MG63 (cell line): ENCODE measurements at regions not wholly inside any gene's neighbourhood (a gene's known extent, or its start where the extent isn't known, plus 50 kb on each side); places are given as distances from the start of the nearest gene placed in this dataset.
A peak's percentile ranks its signal among the peaks of the same experiment; 100 is the strongest.
"Not testable (repeated sequence)": the region's sequence is repeated elsewhere in the genome, so short reads cannot be mapped to it uniquely, and the experiment has no call there.

Experiments
- DNase-seq: peaks from one replicate; pipeline ENCODE4 v3.0.0-alpha.2; 2020
- H3K27me3 ChIP-seq: fragments of 250-450 bp; sonication (Bioruptor Pico); 2 replicates; pipeline ENCODE4 v1.5.1; 2020; ENCODE audit warnings: mild to moderate bottlenecking, moderate library complexity
- H3K36me3 ChIP-seq: fragments of 250-450 bp; sonication (Bioruptor Pico); 2 replicates; pipeline ENCODE4 v1.5.1; 2020; ENCODE audit warnings: mild to moderate bottlenecking, moderate library complexity
- H3K4me3 ChIP-seq: fragments of 250-450 bp; sonication (Bioruptor Pico); 2 replicates; pipeline ENCODE4 v1.5.1; 2020; ENCODE audit warnings: mild to moderate bottlenecking, moderate library complexity
- H3K9me3 ChIP-seq: fragments of 250-450 bp; sonication (Bioruptor Pico); 2 replicates; pipeline ENCODE4 v1.5.1; 2020; ENCODE audit warnings: mild to moderate bottlenecking, moderate library complexity

DNA sequence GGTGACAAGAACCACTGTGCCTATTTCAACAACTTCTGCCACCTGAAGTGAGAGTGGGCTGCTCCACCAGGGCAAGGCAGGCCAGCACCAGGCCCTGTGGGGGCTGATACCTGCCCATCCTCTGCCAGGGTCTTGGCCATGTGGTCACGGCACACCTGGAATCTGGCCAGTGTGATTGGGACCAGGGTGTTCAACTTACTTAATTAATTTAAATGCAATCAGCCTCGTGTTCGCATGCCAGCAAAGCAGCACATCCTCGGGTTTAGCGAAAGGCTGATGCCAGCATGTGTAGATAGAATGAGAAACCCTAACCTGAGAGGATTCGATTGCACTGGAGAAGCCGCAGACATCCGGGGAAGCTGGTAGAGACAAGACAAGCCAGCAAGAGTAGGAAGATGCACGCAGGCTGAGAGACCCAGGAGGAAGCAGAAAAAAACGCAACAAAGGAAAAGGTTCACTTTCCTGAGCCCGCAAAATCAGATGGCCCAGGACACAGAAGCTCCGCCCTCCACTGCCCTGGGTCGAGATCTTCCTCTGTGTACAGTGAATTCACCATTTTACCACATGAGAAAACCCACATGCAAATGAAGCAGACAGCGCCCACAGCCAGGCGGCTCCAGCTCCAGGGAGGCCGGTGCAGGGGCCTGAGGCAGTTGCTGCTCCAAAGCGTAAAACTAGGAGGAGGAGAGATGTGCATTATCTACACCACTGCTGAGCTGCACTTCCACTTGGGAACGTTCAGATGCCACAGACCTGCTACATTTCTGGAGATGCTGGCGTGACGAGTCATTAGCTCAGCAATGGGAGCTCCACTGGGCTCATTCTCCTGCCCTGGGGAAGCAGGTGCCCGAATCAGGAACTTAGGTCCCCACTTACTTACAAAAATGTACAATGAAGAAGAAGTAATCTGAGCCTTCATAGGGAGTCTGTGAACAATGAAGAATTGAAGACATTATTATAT, 92.1 kb downstream of the TMEM18 start:
- Histone ChIP-seq H3K4me3 (no peak overlapping the region), H3K27me3 (no peaks in the 10 kb centered on the region), H3K9me3 (no peaks in the 10 kb centered on the region), H3K36me3 (no peaks in the 10 kb centered on the region)
- DNase-seq: no peak

DNA sequence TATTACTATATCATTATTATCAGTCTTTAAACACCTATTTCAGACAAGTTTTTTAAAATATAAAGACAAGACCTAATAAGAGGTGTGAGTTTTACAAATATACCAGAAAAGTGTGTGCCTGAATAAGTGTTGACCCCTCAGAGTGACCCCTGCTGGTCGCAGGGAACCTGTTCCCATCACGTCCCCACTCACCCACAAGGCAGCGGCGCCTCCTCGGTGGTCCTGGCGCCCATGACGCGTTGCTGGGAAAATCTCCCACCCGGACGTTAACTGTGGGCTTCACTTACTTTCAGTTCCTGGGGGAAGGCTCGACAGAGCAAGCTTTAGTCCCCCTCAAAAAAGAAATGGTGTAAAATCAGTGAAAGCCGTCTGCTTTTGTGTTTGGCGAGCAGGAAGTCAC, 93.5 kb downstream of the TMEM18 start:
- Histone ChIP-seq H3K9me3 (no peaks in the 10 kb centered on the region), H3K36me3 (no peaks in the 10 kb centered on the region), H3K4me3 (no peak overlapping the region), H3K27me3 (no peaks in the 10 kb centered on the region)
- DNase-seq: no peak

DNA sequence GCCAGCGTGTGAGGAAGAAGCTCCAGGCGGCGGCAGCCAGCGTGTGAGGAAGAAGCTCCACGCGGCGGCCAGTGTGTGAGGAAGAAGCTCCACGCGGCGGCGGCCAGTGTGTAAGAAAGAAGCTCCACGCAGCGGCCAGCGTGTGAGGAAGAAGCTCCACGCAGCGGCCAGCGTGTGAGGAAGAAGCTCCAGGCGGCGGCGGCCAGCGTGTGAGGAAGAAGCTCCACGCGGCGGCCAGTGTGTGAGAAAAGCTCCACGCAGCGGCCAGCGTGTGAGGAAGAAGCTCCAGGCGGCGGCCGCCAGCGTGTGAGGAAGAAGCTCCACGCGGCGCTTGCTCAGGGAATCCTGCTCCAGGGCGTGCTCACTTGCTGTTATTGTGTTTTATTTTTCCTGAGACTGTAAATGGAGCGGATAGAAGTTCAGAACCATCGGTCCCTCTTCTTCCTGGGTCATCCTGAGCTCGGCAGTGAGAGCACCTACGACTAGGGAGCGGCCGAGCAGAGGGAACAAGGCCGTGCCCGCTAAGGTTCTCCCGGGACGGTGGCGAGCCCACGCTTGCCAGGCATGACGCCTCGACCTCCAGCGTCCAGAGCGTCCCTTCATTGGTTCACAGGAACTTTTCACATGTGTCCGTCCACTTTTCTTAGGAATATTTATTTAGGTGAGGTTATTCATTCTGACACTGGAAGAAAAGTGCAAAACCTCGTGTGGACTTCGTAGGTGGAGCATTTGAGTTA, 94.2 kb downstream of the TMEM18 start:
- Histone ChIP-seq H3K27me3 (no peaks in the 10 kb centered on the region), H3K36me3 (no peaks in the 10 kb centered on the region), H3K4me3 (no peak overlapping the region), H3K9me3 (no peaks in the 10 kb centered on the region)
- DNase-seq: no peak

DNA sequence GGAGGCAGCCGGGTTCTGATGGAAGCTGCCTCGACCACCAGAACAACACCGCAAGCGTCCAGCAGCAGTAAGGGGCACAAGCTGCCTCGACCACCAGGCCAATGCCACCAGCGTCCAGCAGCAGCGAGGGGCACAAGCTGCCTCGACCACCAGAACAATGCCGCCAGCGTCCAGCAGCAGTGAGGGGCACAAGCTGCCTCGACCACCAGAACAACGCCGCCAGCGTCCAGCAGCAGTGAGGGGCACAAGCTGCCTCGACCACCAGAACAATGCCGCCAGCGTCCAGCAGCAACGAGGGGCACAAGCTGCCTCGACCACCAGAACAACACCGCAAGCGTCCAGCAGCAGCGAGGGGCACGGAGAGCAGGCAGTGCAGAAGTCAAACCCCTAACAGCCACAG, 94.9 kb downstream of the TMEM18 start:
- not testable (repeated sequence) for H3K4me3 ChIP-seq, DNase-seq, H3K9me3 ChIP-seq, H3K36me3 ChIP-seq, H3K27me3 ChIP-seq

DNA sequence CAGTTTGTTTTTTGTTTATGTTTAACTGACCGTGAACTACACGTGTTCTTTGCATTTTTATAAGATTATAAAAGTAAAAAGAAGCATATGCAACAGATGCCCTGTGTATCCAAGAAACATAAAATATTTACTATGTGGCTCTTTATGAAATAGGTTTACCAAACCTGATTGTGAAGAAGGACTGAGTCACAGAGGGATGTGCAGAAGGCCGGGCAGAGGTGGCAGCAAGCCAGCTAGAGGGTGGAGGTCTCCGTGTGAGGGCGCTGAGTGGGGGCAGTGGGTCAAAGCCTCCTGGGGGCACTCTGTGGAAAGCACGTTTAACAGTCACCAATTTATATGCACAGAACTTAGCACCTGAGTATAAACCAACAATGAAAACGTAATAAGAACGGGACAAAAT, 97.2 kb downstream of the TMEM18 start:
- no peaks in the 10 kb centered on the region for H3K27me3 ChIP-seq
- H3K4me3 ChIP-seq: no peak overlapping the region
- H3K36me3 ChIP-seq: no peaks in the 10 kb centered on the region
- DNase-seq: no peak
- H3K9me3 ChIP-seq: peaks cover 4% of the 10 kb centered on the region; the same call in 1 of the 2 replicates

DNA sequence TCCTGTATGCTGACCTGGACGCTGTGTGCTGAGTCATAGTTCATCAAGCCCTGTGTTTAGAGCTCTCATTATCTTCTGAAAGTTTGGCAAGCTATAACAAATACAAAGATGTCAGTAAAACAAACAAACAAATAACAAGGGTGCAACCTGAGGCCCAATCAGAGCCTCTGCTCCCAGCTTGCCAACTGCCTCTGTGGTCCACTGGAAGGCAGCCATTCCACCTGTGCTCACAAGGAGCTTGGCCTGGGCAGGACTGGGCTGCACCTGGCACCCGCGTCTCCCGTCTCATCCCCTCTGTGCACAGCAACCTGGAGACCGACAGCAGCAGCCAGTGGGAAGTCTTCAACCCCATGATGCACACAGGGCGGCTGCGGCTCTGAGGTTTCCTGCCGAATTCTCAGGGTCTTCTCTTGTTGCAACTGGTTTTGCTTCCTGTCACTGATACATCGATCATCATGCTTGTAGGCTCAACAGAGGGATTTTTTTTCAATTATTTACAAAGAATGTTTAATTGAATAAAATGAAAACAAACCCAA, 97.8 kb downstream of the TMEM18 start:
- H3K27me3 ChIP-seq: no peaks in the 10 kb centered on the region
- H3K9me3 ChIP-seq: peaks cover 4% of the 10 kb centered on the region; the same call in 1 of the 2 replicates
- H3K36me3 ChIP-seq: no peaks in the 10 kb centered on the region
- no peak for DNase-seq
- H3K4me3 ChIP-seq: no peak overlapping the region

DNA sequence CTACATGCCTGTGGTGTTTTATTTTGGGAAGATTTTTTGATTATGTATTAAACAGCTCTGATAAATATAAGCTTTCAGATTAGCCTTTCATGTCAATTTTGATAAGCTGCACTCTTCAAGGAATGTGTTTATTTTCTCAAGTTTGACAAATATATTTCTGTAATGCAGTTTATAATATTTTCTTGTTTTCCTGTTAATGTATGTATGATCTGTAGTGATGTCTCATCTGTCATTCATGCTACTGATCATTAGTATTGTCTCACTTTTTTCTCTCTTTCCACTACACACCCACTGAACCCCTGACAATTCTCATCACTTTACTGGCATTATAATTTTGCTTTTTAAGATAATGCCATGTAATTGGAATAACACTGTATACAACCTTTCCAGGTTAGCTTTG, 100.9 kb downstream of the TMEM18 start:
- Histone ChIP-seq H3K4me3 (no peak overlapping the region), H3K9me3 (peaks cover 4% of the 10 kb centered on the region; the same call in 1 of the 2 replicates), H3K27me3 (no peaks in the 10 kb centered on the region), H3K36me3 (no peaks in the 10 kb centered on the region)
- DNase-seq: no peak

DNA sequence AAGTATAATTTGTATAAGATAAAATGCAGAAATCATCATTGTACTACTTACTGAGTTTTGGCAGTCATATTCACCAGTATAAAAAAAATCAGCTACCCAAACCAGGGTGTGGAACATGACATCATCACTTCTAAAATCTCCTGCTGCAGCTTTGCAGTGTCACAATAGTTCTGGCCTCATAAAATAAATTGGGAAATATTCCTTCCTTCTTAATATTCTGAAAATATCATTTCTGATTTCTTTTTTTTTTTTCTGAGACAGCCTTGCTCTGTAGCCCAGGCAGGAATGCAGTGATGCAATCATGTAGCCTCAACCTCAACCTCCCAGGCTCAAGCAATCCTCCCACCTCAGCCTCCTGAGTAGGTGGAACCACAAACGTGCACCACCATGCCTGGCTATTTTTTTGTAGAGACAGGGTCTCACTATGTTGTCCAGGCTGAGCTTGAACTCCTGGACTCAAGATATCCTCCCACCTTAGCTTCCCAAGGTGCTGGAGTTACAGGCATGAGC, 101.4 kb downstream of the TMEM18 start:
- no peaks in the 10 kb centered on the region for H3K27me3 ChIP-seq
- no peak for DNase-seq
- H3K9me3 ChIP-seq: peaks cover 4% of the 10 kb centered on the region; the same call in 1 of the 2 replicates
- H3K36me3 ChIP-seq: no peaks in the 10 kb centered on the region
- H3K4me3 ChIP-seq: no peak overlapping the region

DNA sequence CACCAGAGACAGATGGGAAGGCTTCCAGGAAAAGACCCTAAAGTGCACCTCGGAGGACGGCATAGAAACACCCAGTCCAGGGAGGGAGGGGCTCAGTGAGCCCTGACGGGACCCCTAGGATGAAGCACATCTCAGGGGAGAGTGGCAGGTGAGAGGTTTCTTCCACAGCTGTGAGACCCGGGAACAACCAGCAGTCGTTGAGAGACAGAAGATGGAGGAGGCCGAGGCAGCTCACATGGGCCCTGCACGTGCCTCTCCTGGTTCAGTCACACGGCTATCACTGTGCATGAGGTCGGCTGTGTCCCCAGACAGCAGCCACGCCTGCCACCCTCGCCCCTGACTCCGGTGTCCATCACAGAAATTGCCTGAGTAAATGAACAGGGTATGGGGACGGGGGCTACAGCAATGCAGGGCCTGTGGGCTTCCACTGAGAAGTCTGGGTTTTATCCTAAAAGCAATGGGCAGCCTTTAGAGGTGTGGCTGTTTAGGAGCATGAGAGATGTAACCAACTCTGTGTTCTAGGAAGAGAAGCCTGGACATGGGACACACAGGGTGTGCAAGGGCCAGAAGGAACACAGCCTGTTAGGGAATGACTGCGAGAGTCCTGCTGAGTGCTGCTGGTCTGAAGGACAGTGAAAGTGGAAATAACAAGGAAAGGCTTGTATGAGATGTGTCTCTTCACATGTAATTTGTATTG, 102.0 kb downstream of the TMEM18 start:
- Histone ChIP-seq H3K4me3 (no peak overlapping the region), H3K27me3 (no peaks in the 10 kb centered on the region)
- no peak for DNase-seq

DNA sequence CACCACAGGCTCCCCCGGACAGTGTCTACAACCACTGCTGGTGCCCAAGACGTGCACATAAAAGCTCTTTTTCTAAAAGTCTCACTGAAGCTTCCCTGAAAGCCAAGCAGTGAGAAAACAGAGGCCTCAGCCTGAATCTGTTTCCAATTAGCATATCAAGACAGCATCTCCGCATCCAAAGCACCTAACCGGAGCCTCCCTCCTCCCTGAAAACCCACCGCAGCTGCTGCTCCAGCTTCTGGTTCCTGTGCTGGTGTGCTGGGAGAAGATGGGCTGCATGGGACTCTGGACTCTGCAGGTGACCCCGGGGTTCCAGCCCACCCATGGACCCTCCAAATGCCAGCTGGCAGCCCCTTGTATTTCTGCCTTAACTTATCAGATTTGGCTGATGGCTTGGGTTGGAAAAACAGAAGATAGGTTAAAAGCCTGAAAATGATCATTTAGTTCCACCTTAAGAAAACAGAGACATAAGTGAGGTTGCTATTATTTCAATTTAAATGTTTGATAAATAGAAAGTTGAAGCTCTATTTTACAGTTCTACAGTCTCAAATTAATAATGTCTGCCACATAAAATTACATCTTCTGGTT, 103.3 kb downstream of the TMEM18 start:
- DNase-seq: no peak
- Histone ChIP-seq H3K36me3 (no peaks in the 10 kb centered on the region), H3K9me3 (peaks cover 4% of the 10 kb centered on the region; the same call in 1 of the 2 replicates), H3K27me3 (no peaks in the 10 kb centered on the region), H3K4me3 (no peak overlapping the region)

More for the DNA sequence above, 102.0 kb downstream of the TMEM18 start:
- Histone ChIP-seq H3K36me3 (no peaks in the 10 kb centered on the region), H3K9me3 (peaks cover 4% of the 10 kb centered on the region; the same call in 1 of the 2 replicates)

DNA sequence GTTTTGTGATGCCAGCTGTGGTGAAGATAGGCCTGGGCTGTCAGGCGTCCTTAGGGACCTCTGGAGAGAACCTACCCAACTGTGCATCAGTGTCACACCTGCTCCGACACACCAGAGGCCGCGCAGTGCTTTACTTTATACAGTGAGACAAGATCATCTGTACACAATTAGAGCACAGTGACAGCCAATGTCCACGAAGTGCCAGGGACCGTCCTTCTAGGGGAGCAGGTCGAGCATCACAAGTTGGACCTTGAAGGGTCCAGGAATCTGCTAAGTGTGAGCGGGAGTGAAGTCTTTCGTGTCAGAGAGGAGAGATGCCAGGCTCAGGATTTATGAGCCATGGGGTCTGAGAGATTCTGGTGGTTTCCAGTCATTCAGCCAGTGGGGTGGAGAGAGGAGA, 104.2 kb downstream of the TMEM18 start:
- Histone ChIP-seq H3K27me3 (no peaks in the 10 kb centered on the region), H3K4me3 (no peak overlapping the region), H3K36me3 (no peaks in the 10 kb centered on the region), H3K9me3 (peaks cover 4% of the 10 kb centered on the region; the same call in 1 of the 2 replicates)
- no peak for DNase-seq

DNA sequence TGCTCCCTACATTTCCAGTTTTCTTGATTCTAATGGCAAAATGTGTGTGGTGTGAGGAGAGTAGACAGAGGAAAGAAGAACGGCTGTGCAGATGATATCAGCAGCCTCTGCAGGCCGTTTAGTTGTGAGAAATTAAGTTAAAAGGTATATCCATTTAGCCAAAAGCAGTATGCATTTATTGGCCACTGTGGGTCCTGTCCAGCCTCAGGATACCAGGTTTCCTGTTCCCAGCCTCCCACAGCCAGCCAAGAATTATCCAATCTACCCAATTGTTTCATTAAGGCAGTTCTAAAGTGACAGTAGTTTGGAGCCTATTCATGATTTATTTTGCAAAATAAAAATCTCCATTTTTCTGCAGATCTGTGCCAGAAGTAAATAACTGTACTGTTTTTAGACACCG, 107.5 kb downstream of the TMEM18 start:
- no peak for DNase-seq
- H3K36me3 ChIP-seq: no peaks in the 10 kb centered on the region
- H3K9me3 ChIP-seq: no peaks in the 10 kb centered on the region
- H3K27me3 ChIP-seq: no peaks in the 10 kb centered on the region
- no peak overlapping the region for H3K4me3 ChIP-seq

DNA sequence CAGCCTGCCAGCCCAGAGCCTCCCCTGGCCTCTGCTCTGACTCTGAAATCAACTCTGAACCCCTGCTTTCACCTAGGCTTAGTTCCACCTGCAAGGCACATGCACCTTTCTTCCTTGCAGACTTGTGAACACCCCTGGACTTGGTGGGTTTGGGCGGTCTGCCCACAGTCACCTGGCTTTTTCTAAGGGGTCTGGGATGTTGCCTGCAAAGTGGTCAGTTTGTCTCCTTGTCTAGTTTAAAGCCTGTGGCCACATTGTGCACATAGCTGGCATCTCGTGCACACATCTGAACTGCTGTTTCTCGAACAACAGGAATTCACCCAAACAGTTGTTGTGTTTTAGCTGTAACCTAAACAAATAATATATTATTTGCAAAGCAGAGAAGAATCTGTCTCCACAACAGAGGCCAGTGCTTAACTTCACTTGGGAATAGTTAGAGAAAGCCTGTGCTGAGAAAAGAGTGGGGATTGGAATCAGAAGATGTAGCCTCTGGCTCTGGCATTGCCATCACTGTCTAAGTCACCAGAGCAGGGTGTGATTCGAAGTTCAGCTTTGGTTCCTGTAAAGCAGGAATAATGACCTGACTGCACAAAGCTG, 108.5 kb downstream of the TMEM18 start:
- DNase-seq: no peak
- Histone ChIP-seq H3K4me3 (peak overlapping the region; percentile 30), H3K9me3 (no peaks in the 10 kb centered on the region), H3K27me3 (no peaks in the 10 kb centered on the region), H3K36me3 (no peaks in the 10 kb centered on the region)

DNA sequence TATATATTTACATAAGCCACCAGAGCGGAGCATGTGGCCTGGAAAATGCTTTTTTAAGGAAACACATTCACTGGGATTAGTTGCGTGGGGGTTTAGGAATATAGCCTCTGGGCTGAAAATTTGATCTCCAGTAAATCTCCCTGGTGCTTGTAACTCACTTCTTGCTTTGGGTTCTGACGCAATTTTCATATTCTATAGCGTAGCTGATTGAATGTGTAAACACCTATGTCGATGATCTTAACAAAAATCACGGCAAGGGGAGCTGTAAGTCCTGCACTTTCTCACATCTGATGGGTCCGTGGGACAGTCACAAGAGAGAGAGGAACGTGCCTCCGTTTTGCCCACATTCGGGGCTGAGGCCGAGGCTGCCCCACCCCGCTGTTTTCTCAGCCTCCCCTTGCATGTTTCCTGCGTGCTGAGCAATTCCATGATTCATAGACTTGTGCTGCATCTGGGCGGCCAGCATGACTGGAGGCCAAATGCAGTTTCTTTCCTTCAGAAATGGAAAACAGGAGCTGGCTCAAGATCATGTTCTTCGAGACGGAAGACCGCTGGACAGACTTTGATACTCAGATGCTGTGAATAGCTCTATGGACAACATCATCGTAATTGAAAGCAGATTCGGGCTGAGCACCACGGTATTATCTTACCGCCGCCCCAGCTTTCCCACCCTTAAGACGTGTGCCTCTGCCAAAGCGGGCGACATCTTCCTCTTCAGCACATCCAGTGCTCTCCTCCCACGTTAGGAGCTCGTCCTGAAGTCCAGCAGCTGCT, 109.2 kb downstream of the TMEM18 start:
- Histone ChIP-seq H3K27me3 (no peaks in the 10 kb centered on the region), H3K4me3 (peak overlapping the region; percentile 30), H3K9me3 (no peaks in the 10 kb centered on the region), H3K36me3 (no peaks in the 10 kb centered on the region)
- peak; percentile 86 for DNase-seq

DNA sequence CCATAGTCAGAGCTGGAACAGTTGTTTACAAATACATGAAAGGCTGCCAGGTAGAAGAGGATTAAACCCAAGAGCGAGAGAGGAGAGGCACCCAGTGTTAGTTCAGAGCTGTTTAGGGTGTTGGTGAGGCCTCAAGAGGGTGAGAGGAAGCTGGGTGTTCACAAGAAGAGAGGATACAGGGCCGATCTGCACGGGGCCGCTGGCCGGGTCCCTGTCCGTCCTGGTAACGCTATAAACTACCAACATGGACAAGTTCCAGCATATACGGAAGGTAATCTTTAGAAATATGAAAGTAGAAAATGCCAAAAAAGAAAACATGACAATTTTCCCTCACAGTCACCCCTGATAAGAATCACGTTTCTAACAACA, 109.7 kb downstream of the TMEM18 start:
- no peaks in the 10 kb centered on the region for H3K9me3 ChIP-seq
- no peak overlapping the region for H3K4me3 ChIP-seq
- H3K36me3 ChIP-seq: no peaks in the 10 kb centered on the region
- H3K27me3 ChIP-seq: no peaks in the 10 kb centered on the region
- no peak for DNase-seq
